ENCODE measurements at regions not wholly inside any gene's neighbourhood (a gene's known extent, or its start where the extent isn't known, plus 50 kb on each side); places are given as distances from the start of the nearest gene placed in this dataset.
"Not testable (repeated sequence)": the region's sequence is repeated elsewhere in the genome, so short reads cannot be mapped to it uniquely, and the experiment has no call there.

DNA sequence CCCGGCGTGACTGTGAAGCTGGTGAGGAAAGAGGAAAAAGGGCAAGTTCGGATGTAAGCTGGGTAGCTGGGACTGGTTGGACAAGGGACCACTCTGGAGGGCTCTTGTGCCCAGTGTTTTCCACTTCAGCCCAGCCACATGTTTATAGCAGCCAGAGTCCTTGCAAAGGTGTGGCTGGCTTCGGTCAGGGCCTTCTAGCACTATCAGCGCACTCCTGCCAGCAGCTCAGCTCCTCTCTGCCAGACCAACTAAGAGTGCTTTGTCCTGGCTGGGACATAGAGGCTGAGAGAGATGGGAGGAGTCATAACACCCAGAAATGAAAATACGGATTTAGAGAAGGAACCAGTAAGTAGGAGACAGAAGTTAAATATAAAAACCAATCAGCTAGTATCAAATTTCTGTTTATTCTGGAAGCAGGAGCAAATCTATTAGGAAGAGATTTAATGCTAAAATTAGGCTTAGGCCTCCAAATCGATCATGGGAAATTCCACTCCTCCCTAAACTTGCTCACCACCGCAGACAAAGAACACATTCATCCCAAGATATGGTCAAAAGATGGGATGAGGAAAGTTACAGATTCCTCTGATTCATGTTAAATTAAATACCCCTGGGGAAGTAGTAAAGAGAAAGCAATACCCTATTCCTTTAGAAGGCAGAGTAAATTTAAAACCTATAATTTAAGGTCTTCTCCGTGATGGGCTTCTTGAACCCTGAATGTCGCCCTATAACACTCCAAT lies 135.0 kb downstream of the RALA start:
- DNase-seq (ENCODE audit: low read depth): no peak

DNA sequence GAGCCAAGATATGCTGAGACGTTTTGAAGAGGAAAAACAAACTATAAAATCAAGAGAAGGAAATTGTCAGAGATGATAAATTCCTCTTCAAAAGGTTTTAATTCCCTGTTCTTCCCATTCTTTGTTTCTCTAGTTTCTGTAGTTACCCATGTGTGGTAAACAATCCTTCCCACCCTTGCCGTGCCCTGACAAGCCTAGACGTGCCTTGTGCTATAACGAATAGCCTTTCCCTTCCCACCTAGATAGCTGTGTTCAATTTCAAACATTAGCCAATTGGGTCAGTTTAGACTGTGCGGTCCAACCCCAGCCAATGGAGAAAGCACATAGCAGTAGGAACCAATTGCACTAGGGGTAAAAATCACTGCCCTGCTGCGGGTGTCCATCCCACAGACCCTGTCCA lies 138.1 kb downstream of the RALA start:
- DNase-seq (ENCODE audit: low read depth): no peak

DNA sequence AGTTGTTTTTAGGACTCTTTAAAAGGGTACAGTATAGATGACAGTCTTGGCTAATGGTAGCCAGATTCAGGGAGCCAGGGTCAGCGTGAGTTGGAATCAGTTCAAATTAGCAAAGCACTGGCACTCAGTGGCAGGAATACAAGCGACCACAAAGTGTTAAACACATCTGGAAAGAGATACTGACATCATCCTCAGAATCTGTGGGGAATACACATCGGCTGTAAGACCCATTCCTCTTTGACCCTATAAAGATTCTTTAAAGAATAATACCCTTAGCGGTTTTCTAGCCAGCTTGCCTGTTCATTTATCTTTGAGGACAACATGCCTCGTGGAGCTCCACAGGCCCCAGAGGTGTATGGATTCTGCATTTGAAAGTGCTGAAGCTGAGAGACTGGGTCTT lies 139.1 kb downstream of the RALA start:
- DNase-seq (ENCODE audit: low read depth): not testable (repeated sequence)

DNA sequence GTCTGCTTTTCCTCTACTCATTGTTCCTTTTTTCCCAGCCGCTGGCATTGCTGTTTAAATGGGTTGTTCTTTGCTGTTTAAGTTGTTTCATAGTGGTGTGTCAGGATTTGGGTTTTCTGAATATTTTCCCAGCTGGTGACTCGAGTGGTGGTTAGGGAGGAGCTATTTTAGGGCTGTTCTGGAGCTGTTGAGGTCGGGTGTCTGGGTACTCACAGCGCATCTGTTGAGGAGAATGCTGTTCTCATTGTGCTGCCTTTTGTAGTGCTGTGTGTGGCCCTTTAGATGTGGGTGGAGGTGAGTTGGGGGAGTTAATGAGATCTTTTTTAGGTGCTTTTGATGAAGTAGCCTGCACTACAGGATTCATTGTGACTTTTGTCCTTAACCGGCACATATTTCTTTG lies 139.5 kb downstream of the RALA start:
- DNase-seq (ENCODE audit: low read depth): not testable (repeated sequence)

DNA sequence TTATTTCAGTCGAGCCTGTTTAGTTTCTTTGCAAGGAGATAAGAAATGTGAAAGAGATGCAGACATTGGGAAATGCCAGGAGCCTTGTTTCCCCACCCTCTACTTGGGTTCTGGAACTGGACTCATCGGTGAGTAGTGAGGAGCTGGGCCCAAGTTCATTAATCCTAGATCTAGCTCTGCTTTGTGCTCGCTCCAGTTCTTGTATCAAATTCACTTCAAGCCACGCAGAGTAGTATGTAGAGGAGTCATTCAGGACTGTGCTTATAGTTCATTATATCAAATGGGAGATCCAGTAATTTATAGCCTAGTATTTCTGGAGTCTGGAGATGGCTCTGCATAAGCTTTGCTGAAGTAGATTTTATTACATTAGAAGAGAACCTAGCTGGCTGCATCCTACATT lies 142.5 kb downstream of the RALA start:
- not testable (repeated sequence) for DNase-seq (ENCODE audit: low read depth)

DNA sequence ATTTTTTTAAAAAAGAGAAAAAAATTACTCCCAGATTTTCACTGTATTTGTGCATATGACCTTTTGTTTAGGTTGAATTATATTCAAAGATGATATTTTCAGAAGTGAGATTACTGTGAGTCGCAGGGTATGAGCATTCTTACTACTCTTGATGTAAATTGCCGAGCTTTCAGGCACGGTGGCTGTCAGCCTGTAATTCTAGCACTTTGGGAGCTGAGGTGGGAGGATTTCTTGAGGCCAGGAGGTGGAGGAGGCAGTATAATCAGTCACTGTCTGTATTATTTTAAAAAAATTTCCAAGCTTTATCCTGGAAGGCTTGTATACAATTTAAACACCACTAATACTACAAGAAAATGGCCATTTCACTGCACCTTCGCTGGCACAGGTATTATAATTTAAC lies 145.1 kb downstream of the RALA start:
- not testable (repeated sequence) for DNase-seq (ENCODE audit: low read depth)

DNA sequence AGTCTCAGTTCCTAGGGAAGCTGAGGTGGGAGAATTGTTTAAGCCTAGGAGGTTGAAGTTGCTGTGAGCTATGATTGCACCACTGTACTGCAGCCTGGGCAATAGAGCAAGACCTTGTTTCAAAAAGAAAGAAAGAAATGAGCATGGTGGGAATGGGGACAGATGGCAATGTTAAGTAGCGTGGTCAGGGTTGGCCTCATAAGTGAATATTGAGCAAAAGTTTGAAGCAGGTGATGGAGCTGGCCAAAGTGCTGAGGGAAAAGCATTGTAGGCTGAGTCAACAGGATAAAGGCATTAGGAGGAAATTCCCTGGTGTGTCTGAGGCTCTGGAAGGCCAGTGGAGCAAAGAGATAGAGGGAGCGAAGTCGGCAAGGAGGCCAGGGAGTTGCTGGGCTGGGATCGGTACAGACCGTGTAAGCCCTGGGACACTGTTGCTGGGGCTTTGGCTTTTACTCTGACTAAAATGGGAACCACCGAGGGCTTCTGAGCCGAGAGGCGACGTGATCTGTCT lies 151.0 kb downstream of the RALA start:
- not testable (repeated sequence) for DNase-seq (ENCODE audit: low read depth)

DNA sequence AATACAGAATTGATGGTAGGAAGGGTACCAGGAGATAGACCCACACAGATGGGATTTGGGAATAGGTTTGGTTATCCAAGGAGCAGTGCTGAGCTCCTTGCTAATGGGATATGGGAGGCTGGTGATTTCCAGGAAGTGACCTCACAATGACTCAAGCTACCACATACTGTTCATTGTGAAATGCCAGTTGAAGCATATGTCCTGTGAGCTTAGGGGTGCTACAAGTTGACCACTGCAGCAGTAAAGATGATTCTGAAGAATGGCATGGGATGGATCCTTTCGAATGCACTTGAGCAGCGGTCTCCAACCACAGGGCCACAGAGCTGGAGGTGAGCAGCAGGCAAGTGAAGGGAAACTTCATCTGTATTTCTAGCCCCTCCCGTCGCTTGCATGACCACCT lies 158.2 kb downstream of the RALA start:
- DNase-seq (ENCODE audit: low read depth): peak; percentile 89

DNA sequence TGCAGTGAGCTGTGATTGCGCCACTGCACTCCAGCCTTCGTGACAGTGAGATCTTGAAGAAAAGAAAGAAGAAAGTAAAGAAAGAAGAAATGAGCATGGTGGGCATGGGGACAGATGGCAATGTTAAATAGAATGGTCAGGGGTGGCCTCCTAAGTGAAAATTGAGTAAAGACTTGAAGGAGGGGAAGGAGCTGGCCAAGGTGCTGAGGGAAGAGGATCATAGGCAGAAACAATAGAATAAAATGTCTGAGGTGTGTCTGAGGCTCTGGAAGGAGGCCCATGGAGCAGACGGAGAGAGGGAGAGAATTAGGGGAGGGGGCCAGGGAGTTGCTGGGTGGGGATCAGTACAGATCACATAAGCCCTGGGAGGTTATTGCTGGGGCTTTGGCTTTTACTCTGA lies 163.1 kb downstream of the RALA start:
- DNase-seq (ENCODE audit: low read depth): not testable (repeated sequence)

DNA sequence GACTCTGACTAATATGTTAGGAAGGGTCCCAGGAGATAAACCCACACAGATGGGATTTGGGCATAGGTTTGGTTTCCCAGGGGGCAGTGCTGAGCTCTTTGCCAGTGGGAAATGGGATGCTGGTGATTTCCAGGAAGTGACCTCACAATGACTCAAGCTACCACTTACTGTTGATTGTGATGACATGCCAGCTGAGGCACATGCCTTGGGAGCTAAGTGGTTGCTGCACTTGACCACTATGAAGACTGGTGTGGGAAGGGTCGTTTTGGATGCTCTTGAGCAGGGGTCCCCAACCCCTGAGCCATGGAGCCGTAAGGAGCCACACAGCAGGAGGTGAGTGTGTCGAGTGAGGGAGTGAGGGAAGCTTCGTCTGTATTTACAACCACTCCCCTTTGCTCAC lies 159.0 kb upstream of the CDK13 start:
- peak; percentile 30 for DNase-seq (ENCODE audit: low read depth)

DNA sequence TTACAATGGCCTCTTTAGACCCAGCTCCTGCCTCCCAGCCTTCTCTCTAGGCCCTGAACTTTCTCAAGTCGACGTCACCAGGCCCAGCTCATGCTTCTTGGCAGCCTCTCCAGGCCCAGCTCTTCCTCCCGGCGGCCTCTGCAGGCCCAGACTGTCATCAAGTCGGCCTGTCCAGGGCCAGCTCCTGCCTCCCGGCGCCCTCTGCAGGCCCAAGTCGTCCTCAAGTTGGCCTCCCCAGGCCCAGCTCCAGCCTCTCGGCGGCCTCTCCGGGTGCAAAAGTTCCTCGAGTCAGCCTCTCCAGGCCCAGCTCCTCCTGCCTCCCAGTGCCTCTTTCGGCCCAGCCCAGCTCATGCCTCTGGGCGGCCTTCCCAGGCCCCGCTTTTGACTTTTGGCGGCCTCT lies 158.1 kb upstream of the CDK13 start:
- not testable (repeated sequence) for DNase-seq (ENCODE audit: low read depth)

DNA sequence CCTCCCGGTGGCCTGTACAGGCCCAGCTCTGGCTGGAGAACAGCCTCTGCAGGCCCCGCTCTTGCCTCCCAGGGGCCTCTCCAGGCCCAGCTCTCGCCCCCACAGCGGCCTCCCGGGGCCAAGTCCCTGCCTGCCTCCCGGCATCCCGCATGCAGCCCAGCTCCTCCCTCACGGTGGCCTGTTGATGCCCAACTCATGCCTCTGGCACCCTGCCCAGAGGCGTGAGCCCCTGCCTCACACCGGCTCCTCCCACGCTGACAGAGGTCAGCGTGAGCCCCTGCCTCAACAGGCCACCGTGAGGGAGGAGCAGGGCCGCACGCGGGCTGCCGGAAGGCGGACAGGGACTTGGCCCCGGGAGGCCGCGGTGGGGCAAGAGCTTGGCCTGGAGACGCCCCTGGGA lies 157.0 kb upstream of the CDK13 start:
- not testable (repeated sequence) for DNase-seq (ENCODE audit: low read depth)

DNA sequence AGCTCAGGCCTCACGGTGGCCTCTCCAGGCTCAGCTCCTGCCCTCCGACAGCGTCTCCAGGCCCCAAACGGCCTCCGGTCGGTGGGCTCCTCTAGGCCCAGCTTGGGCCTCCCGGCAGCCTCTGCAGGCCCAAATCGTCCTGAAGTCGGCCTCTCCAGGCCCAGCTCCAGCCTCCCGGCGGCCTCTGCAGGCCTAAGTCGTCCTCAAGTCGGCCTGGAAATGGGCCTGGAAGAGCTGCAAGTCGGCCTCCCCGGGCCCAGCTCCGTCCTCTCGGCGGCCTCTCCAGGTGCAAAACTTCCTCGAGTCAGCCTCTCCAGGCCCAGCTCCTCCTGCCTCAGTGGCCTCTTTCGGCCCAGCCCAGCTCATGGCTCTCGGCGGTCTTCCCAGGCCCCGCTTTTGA lies 156.2 kb upstream of the CDK13 start:
- DNase-seq (ENCODE audit: low read depth): not testable (repeated sequence)

DNA sequence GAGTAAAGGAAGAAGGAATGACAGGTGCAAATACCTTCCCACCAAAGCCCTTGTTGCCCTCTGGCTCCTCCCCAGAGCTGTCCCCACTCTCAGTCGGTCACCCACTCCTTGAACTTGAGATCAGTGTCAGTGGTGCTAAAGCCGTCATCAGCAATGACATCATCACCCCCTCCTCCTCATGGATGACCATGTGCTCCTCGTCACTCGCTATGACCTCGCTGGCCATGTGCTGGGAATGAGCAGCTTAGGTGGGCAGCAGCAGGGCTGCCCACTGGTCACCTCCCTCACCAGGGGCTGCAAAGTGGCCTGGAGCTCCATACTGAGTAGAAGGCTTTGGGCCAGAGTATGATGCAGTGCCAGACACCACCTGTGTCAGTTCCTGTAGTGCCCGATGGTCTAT lies 153.1 kb upstream of the CDK13 start:
- not testable (repeated sequence) for DNase-seq (ENCODE audit: low read depth)

DNA sequence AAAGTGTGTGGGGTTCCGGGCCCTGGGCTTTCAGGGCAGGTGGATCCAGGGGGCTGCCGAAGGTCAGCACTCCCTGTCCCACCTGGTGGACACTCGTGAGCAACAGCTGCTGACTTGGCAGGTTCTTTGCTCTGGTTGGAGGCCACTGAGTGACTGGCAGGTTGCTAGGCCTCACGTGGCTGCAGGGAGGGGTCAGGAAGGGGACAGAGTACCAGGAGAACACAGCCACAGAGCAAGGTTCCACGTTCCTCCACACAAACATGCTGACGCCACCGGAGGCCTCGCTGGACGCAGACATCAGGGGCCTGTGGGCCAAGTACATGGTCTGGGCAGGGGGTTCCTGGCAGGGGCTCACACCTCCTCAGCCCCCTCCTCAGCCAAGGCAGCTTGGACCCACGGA lies 152.0 kb upstream of the CDK13 start:
- not testable (repeated sequence) for DNase-seq (ENCODE audit: low read depth)

DNA sequence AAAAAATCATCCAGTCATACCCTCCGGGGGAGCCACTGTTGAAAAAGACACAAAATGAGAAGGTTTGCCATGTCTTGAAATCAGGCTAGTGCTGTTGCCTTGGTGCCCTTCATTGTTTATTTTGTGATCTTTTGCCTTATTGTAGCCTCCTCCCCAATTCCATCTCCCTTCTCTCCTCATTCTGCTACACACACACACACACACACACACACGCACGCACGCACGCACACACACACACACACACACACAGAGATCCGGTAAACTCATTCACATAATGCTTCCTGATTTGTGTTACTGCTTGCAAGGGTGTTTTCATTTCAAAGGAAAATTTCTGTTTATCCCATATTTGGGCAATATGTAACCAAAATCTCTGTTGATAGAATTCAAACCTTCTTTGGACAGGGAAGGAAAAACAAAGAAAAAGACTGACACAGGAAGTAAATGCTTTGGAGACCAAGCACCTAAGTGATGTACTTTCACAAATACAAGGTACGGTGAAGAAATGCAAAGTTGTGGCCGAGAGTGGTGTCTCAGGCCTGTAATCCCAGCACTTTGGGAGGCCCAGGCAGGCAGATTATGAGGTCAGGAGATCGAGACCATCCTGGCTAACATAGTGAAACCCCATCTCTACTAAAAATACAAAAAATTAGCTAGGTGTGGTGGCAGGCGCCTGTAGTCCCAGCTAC lies 141.1 kb upstream of the CDK13 start:
- no peak for DNase-seq (ENCODE audit: low read depth)

DNA sequence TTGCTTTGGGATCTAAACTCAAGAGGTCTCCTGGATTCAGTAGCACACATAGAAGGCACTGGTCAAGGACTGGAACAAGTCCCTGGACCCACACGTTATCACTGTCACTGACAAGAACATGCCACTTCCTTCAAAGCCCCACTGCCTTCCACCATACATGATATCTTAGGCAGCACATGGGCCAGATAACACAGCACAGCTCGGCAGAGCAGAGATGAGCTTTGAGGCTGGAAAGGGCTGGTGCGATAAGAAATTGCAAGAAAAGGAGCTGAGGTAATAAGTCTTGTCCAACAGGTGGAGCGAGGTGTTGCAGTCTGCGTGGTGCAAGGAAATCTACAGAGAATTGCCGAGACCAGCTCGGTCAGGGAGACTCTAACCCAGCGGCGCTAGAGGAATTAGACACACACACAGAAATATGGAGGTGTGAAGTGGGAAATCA lies 139.8 kb upstream of the CDK13 start:
- no peak for DNase-seq (ENCODE audit: low read depth)

DNA sequence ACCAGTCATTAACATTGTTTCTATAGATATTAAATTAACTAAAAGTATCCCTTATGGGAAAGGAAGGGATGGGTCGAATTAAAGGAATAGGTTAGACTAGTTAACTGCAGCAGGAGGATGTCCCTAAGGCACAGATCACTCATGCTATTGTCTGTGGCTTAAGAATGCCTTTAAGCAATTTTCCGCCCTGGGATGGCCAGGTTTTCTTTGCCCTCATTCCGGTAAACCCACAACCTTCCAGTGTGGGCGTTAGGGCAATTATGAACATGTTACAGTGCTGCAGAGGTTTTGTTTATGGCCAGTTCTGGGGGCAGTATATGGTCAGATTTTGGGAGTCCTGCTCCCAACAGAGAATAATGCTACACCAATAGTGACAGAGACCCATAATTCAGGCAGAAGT lies 139.3 kb upstream of the CDK13 start:
- DNase-seq (ENCODE audit: low read depth): no peak

DNA sequence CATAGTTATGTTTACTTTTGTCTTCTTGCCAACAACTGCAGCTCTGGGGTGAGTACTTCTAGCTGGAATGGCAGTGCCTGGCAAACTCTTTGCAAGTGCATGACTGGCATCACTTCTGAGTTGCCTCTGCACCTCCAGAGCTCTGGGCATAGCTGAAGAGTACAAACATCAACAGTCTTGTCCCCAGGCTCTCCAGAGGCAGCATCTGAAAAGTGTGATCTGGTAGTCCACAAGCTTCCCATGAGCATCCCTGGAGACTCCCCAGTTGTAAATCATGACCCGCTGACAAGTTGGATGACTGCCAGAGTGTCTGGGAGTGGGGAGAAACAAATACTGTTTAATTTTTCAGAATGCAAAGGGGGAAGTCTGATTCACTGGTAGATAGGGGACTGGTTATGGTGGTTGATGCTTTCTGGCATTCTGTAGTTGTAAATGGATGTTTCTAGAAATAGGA lies 138.9 kb upstream of the CDK13 start:
- DNase-seq (ENCODE audit: low read depth): no peak

DNA sequence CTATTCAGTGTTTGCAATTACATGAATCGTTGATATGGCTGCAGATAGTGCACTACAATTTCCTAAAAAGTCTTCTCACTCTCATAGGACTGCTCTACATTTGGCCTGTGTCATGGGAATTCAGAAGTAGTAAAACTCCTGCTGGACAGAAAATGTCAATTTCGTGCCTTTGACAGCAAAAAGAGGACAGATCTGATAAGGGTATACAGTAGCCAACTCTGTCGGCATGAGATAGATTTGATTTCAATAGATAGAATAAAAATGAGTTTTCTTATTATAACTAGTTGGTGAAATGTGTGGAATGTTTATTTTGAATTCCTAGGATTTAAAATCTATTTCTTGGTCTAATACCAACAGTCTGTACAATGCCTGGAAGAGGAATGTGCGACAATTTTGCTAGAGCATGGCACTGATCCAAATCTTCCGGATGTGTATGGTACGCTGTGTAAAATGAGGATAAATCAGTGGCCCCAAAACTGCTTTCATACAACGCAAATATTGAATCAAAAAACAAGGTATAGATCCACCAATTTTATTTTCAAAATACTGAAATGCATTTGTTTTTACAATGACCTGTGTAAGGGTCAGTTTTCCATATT lies 133.5 kb upstream of the CDK13 start:
- DNase-seq (ENCODE audit: low read depth): no peak

DNA sequence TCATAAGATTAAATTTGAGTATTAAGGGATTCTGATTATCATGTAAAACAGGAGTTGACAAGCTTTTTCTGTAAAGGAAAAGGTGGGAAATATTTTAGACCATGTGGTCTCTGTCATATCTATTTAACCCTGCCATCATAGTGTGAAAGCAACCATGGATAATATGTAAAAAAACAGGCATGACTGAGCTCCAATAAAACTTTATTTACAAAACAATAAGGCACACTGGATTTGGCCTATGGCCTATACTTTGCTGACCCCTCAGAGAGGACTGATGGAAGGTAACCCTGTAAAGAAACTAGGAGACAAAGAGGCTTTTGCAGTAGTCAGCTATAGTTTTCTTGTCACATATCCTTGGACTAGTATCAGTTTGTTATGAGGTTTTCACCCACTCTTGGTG lies 130.5 kb upstream of the CDK13 start:
- no peak for DNase-seq (ENCODE audit: low read depth)

DNA sequence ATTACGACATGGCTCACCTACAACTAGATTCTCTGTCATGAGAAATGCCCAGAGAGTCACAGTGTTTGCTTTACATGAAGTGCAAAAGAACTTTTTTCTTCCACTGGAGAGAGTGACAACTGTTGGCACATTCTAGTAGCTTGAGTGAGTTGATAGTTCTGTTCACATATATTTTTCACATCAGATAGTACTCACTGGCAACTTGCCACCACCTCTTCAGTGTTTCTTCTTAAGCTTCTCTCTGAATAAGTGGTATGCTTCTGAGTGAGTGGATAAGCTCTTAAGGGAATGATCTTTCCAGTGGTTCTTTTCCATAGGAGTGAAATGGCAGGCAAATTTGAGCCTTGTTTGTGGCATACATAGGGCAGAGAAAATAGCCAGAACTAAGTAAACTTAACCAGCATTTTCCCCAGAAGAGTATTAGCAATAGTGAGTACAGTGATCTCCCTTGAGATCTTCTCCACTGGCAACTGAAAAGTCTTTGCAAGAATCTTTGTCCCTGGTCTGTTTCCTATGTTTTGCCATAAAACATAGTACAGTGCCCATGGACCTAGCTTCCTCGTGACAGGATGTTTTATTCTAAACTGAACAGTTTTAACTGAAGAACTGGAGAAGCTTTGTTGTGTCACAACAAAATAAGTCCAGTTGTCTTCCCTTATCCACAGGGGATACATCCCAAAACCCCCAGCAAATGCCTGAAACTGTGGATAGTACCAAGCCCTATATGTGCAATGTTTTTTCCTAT lies 125.4 kb upstream of the CDK13 start:
- DNase-seq (ENCODE audit: low read depth): no peak

Data from HS-5 (cell line).